OCI-LY1 (cell line): ENCODE measurements at regions not wholly inside any gene's neighbourhood (a gene's known extent, or its start where the extent isn't known, plus 50 kb on each side); places are given as distances from the start of the nearest gene placed in this dataset.

Experiments
- H2AFZ ChIP-seq: fragments of 200-600 bp; sonication (generic), shearing (Covaris generic); 2 replicates; pipeline ENCODE4 v1.6.0; 2014; ENCODE audit warnings: antibody characterized with exemption, mild to moderate bottlenecking, low read length
- H3F3A ChIP-seq: fragments of 200-600 bp; sonication (generic), shearing (Covaris generic); 2 replicates; pipeline ENCODE4 v1.6.0; 2014; ENCODE audit warnings: mild to moderate bottlenecking, antibody characterized with exemption, low read length, moderate library complexity; ENCODE audit not compliant: insufficient read depth
- H3K27ac ChIP-seq: fragments of 200-600 bp; sonication (generic); 2 replicates; pipeline ENCODE4 v1.5.1; 2014; ENCODE audit warnings: low read length, mixed run types, mild to moderate bottlenecking, low read depth; ENCODE audit not compliant: poor library complexity, severe bottlenecking
- H3K27me3 ChIP-seq: fragments of 200-600 bp; sonication (generic); 2 replicates; pipeline ENCODE4 v1.6.0; 2014; ENCODE audit warnings: antibody characterized with exemption, mild to moderate bottlenecking, low read length, moderate library complexity; ENCODE audit not compliant: insufficient read depth
- H3K36me3 ChIP-seq: fragments of 200-600 bp; sonication (generic); 2 replicates; pipeline ENCODE4 v1.6.1; 2014; ENCODE audit warnings: mild to moderate bottlenecking, antibody characterized with exemption, low read length, moderate library complexity, mixed read lengths; ENCODE audit not compliant: insufficient read depth
- H3K4me1 ChIP-seq: fragments of 200-600 bp; sonication (generic); 2 replicates; pipeline ENCODE4 v1.5.1; 2014; ENCODE audit warnings: mild to moderate bottlenecking, low read length, moderate library complexity; ENCODE audit not compliant: insufficient read depth, severe bottlenecking
- H3K4me2 ChIP-seq: fragments of 200-600 bp; sonication (generic), shearing (Covaris generic); 2 replicates; pipeline ENCODE4 v1.6.1; 2014; ENCODE audit warnings: low read length
- H3K4me3 ChIP-seq: fragments of 200-600 bp; sonication (generic); 2 replicates; pipeline ENCODE4 v1.5.1; 2014; ENCODE audit warnings: low read length, low read depth, mild to moderate bottlenecking, mixed read lengths; ENCODE audit not compliant: poor library complexity, severe bottlenecking
- H3K79me2 ChIP-seq: fragments of 200-600 bp; shearing (Covaris generic); 2 replicates; pipeline ENCODE4 v1.6.1; 2016; ENCODE audit warnings: mixed run types, low read length, mixed read lengths; ENCODE audit not compliant: insufficient read depth
- H3K9ac ChIP-seq: fragments of 200-600 bp; sonication (generic), shearing (Covaris generic); 2 replicates; pipeline ENCODE4 v1.6.1; 2014; ENCODE audit warnings: mild to moderate bottlenecking, low read length, mixed read lengths
- H3K9me2 ChIP-seq: fragments of 200-600 bp; sonication (generic), shearing (Covaris generic); 2 replicates; pipeline ENCODE4 v1.6.1; 2014; ENCODE audit warnings: low read depth, mild to moderate bottlenecking, low read length, mixed read lengths
- H3K9me3 ChIP-seq: fragments of 200-600 bp; shearing (Covaris generic); 2 replicates; pipeline ENCODE4 v1.6.1; 2014; ENCODE audit warnings: low read length, mixed read lengths
- H4K20me1 ChIP-seq: fragments of 200-600 bp; sonication (generic), shearing (Covaris generic); 2 replicates; pipeline ENCODE4 v1.6.0; 2016; ENCODE audit warnings: mild to moderate bottlenecking, low read length; ENCODE audit not compliant: insufficient read depth
- EZH2 ChIP-seq: fragments of 200-600 bp; sonication (generic), shearing (Covaris generic); IDR thresholded peaks from 2 replicates; pipeline ENCODE4 v1.8.0; 2017; ENCODE audit warnings: borderline replicate concordance, mixed run types, mild to moderate bottlenecking, antibody characterized with exemption, low read length, moderate library complexity, mixed read lengths
- TF ChIP-seq, protein P1 (sequence below): fragments of 200-600 bp; sonication (generic), shearing (Covaris generic); IDR thresholded peaks from 2 replicates; pipeline ENCODE4 v1.5.1; 2017; ENCODE audit warnings: mild to moderate bottlenecking, antibody characterized with exemption, low read length, moderate library complexity, mixed read lengths

DNA sequence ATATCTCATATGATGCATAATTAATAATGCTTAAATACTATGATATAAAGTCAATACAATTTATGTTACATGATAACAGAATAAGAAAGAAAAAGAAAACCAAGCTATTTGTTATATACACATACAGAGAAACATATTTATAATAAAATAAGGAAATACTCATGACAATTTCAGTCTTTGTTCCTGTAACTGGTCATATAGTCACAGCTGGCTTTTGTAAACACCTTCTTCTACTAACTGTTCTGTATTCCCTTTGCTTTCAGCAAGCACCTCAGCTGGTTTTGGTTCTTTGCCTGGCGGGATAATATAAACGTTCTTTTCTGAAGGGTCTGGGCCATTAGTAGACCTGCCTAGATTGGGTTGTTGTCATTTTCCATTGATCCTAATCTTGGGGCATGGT, 158.5 kb downstream of the COPS8 start:
- H3K36me3 ChIP-seq = no peaks in the 10 kb centered on the region
- no peak overlapping the region for H3K4me3 ChIP-seq
- H3K27ac ChIP-seq = no peak overlapping the region
- H3K79me2 ChIP-seq = no peaks in the 10 kb centered on the region
- TF ChIP-seq EZH2 = no peak
- TF ChIP-seq, protein P1, sequence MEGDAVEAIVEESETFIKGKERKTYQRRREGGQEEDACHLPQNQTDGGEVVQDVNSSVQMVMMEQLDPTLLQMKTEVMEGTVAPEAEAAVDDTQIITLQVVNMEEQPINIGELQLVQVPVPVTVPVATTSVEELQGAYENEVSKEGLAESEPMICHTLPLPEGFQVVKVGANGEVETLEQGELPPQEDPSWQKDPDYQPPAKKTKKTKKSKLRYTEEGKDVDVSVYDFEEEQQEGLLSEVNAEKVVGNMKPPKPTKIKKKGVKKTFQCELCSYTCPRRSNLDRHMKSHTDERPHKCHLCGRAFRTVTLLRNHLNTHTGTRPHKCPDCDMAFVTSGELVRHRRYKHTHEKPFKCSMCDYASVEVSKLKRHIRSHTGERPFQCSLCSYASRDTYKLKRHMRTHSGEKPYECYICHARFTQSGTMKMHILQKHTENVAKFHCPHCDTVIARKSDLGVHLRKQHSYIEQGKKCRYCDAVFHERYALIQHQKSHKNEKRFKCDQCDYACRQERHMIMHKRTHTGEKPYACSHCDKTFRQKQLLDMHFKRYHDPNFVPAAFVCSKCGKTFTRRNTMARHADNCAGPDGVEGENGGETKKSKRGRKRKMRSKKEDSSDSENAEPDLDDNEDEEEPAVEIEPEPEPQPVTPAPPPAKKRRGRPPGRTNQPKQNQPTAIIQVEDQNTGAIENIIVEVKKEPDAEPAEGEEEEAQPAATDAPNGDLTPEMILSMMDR = no peak
- no peak overlapping the region for H3K4me2 ChIP-seq
- no peaks in the 10 kb centered on the region for H3K27me3 ChIP-seq
- H3K9ac ChIP-seq = no peak overlapping the region
- no peaks in the 10 kb centered on the region for H3F3A ChIP-seq
- H3K9me2 ChIP-seq = no peaks in the 10 kb centered on the region
- no peaks in the 10 kb centered on the region for H4K20me1 ChIP-seq
- peaks cover 8% of the 10 kb centered on the region; the same call in 1 of the 2 replicates for H3K9me3 ChIP-seq
- no peak overlapping the region for H2AFZ ChIP-seq
- no peaks in the 10 kb centered on the region for H3K4me1 ChIP-seq

DNA sequence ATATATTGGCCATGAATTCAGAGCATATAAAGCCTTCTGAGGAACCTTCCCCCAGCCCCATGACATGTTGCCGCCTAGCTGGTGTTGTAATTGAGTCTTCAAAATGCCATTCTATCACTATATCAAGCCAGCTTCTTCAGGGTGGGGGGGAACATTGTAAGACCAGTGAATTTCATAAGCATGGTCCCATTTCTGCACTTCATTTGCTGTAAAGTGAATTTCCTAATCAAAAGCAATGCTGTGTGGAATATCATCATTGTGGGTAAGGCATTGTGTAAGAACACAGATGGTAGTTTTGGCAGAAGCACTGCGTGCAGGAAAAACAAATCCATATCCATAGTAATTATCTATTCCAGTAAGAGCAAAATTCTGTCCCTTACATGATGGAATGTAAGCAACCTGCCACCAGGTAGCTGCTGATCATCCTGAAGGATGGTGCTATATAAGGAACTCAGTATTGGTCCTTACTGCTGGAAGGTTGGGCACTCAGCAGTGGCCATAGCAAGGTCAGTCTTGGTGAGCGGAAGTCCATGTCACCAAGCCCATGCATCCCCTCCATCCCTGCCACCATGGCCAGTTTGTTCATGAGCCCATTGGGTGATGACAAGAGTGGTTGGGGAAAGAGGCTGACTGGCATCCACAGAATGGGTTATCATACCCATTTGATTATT, 159.4 kb downstream of the COPS8 start:
- H3K4me2 ChIP-seq = no peak overlapping the region
- no peaks in the 10 kb centered on the region for H3K79me2 ChIP-seq
- H3K27me3 ChIP-seq = no peaks in the 10 kb centered on the region
- no peak overlapping the region for H3K4me3 ChIP-seq
- H3F3A ChIP-seq = no peaks in the 10 kb centered on the region
- H3K36me3 ChIP-seq = no peaks in the 10 kb centered on the region
- no peaks in the 10 kb centered on the region for H4K20me1 ChIP-seq
- no peaks in the 10 kb centered on the region for H3K9me2 ChIP-seq
- no peaks in the 10 kb centered on the region for H3K4me1 ChIP-seq
- no peak overlapping the region for H3K9ac ChIP-seq
- peaks cover 8% of the 10 kb centered on the region; the same call in 1 of the 2 replicates for H3K9me3 ChIP-seq
- no peak overlapping the region for H3K27ac ChIP-seq
- no peak overlapping the region for H2AFZ ChIP-seq
- TF ChIP-seq EZH2 = no peak
- TF ChIP-seq, protein P1 = no peak

DNA sequence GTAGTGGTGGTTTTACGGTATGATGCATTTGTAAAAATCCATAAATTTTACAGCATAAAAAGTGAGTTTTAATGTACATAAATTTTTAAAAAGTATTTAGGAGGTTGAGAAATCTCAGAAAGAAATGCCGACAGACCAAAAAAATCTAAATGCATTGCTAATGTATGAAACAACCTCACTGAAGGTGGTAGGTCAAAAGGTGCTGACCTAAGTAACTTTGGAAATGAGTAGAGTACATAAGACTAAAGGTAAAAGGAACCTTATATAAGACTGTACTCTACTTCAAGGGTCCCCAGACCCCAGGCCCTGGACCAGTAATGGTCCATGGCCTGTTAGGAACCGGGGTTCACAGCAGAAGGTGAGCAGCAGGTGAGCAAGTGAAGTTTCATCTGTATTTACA, 163.4 kb downstream of the COL6A3 start:
- Histone ChIP-seq H3K9me2 (no peaks in the 10 kb centered on the region), H3K79me2 (no peaks in the 10 kb centered on the region), H3K27ac (no peak overlapping the region), H4K20me1 (no peaks in the 10 kb centered on the region), H3K27me3 (no peaks in the 10 kb centered on the region), H2AFZ (no peak overlapping the region), H3K4me2 (no peak overlapping the region), H3K4me3 (no peak overlapping the region), H3F3A (no peaks in the 10 kb centered on the region), H3K36me3 (no peaks in the 10 kb centered on the region), H3K9me3 (no peaks in the 10 kb centered on the region), H3K4me1 (no peaks in the 10 kb centered on the region), H3K9ac (no peak overlapping the region)
- TF ChIP-seq, protein P1 = no peak
- TF ChIP-seq EZH2 = no peak
